ENCODE measurements at regions not wholly inside any gene's neighbourhood (a gene's known extent, or its start where the extent isn't known, plus 50 kb on each side); places are given as distances from the start of the nearest gene placed in this dataset.

DNA sequence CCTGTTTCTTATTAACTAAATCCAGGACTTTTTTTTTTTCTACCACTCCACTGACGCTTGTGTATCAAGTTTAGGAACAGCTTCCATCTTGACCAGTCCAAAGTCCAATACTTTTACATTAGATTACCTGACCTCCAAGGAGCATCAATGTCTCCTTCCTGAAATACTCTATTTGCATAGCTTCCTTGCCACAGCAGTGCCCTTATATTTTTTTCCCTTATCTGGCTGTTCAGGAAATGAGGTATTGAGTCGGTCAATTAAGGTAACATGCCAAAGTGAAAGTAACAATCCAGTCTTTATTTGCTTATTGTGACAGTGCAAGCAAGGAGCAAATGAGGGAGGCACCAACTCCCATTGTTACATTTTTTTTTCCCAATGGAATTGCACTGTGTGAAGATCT is 730.8 kb upstream of the NDST4 start:
- intact Hi-C loops (cut with micrococcal nuclease), result no loop called here
- H3K27ac Mint-ChIP-seq, result no peak overlapping the region
- CTCF ChIA-PET, result no interaction called here
- H3K36me3 Mint-ChIP-seq (ENCODE audit: low read depth), result no peaks in the 10 kb centered on the region
- TF ChIP-seq CTCF (IDR thresholded peaks at IDR 0.05), result no peak
- no peak for ATAC-seq
- POLR2A ChIA-PET, result no interaction called here
- H3K27me3 Mint-ChIP-seq, result no peaks in the 10 kb centered on the region
- H3K4me1 Mint-ChIP-seq (ENCODE audit: low read depth), result no peaks in the 10 kb centered on the region
- DNase-seq, result no peak
- no peak overlapping the region for H3K4me3 Mint-ChIP-seq
- peaks cover 6% of the 10 kb centered on the region for H3K9me3 Mint-ChIP-seq

GRCh38 chr4:115841871-115842270 is 728.5 kb upstream of the NDST4 start:
- Mint-ChIP-seq H3K4me1 (ENCODE audit: low read depth) (no peaks in the 10 kb centered on the region), H3K9me3 (peaks cover 11% of the 10 kb centered on the region), H3K27ac (no peak overlapping the region), H3K36me3 (ENCODE audit: low read depth) (no peaks in the 10 kb centered on the region), H3K27me3 (no peaks in the 10 kb centered on the region), H3K4me3 (no peak overlapping the region)
- TF ChIP-seq CTCF (IDR thresholded peaks at IDR 0.05), result no peak
- DNase-seq (no peak), ATAC-seq (no peak)
- POLR2A ChIA-PET, result no interaction called here
- intact Hi-C loops (cut with micrococcal nuclease), result no loop called here
- CTCF ChIA-PET, result no interaction called here

- H3K27ac Mint-ChIP-seq, result no peak overlapping the region
- no peak for ATAC-seq
- no peak overlapping the region for H3K4me3 Mint-ChIP-seq
- H3K36me3 Mint-ChIP-seq (ENCODE audit: low read depth), result no peaks in the 10 kb centered on the region
- no peaks in the 10 kb centered on the region for H3K27me3 Mint-ChIP-seq
- H3K4me1 Mint-ChIP-seq (ENCODE audit: low read depth), result no peaks in the 10 kb centered on the region
- ChIA-PET POLR2A (no interaction called here), CTCF (no interaction called here)
- TF ChIP-seq CTCF (IDR thresholded peaks at IDR 0.05), result no peak
- DNase-seq, result no peak
- intact Hi-C loops (cut with micrococcal nuclease), result no loop called here
- H3K9me3 Mint-ChIP-seq, result peaks cover 16% of the 10 kb centered on the region
Measured at GRCh38 chr4:115834441-115834840, 721.0 kb upstream of the NDST4 start.

GRCh38 chr4:115824630-115825029 is 711.2 kb upstream of the NDST4 start:
- Mint-ChIP-seq H3K36me3 (ENCODE audit: low read depth) (no peaks in the 10 kb centered on the region), H3K4me3 (no peak overlapping the region), H3K4me1 (ENCODE audit: low read depth) (no peaks in the 10 kb centered on the region), H3K27me3 (no peaks in the 10 kb centered on the region), H3K9me3 (no peaks in the 10 kb centered on the region), H3K27ac (no peak overlapping the region)
- POLR2A ChIA-PET, result no interaction called here
- DNase-seq (no peak), ATAC-seq (no peak)
- intact Hi-C loops (cut with micrococcal nuclease), result no loop called here
- TF ChIP-seq CTCF (IDR thresholded peaks at IDR 0.05), result no peak
- CTCF ChIA-PET, result no interaction called here

GRCh38 chr4:115803825-115804224 is 690.4 kb upstream of the NDST4 start:
- Mint-ChIP-seq H3K9me3 (peaks cover 5% of the 10 kb centered on the region), H3K4me3 (no peak overlapping the region), H3K27ac (no peak overlapping the region), H3K36me3 (ENCODE audit: low read depth) (no peaks in the 10 kb centered on the region), H3K27me3 (no peaks in the 10 kb centered on the region), H3K4me1 (ENCODE audit: low read depth) (no peaks in the 10 kb centered on the region)
- no peak for TF ChIP-seq CTCF (IDR thresholded peaks at IDR 0.05)
- intact Hi-C loops (cut with micrococcal nuclease), result no loop called here
- ChIA-PET CTCF (no interaction called here), POLR2A (no interaction called here)
- ATAC-seq (no peak), DNase-seq (no peak)

Measured in activated CD8-positive, alpha-beta T cell treated with anti-CD3 and anti-CD28 coated beads for 36 hours (primary cell).